Panc1 (cell line): ENCODE measurements at regions not wholly inside any gene's neighbourhood (a gene's known extent, or its start where the extent isn't known, plus 50 kb on each side); places are given as distances from the start of the nearest gene placed in this dataset.

Source experiments
- ATAC-seq: fragments of 200-7000 bp; cut with Tn5 transposase; 2 replicates; pipeline ENCODE4 v1.9.1; 2020; ENCODE audit warnings: mild to moderate bottlenecking, moderate library complexity
- BruUV-seq: library from RNA; stranded (reverse); fragments of 400-500 nt; replicated peaks from 2 replicates; lab custom pipeline; 2021; lab: Mats Ljungman, UMichigan
- CTCF ChIA-PET: fragments of 300-600 bp; sonication (Branson Sonifier 250); formaldehyde crosslinking; loops from one replicate; lab custom pipeline; 2022; ENCODE audit warnings: antibody characterized with exemption; lab: Charles Lee
- POLR2A ChIA-PET: fragments of 300-600 bp; sonication (Branson Sonifier 250); formaldehyde crosslinking; loops from one replicate; lab custom pipeline; 2022; ENCODE audit warnings: antibody characterized with exemption; lab: Charles Lee
- DNase-seq: peaks from one replicate; pipeline ENCODE4 v3.0.0-alpha.2; 2010; ENCODE audit warnings: low read depth, low spot score
- H3K27ac ChIP-seq: 2 replicates; pipeline ENCODE4 v1.5.1; 2011; ENCODE audit warnings: mild to moderate bottlenecking, low read length, inconsistent platforms
- H3K27me3 ChIP-seq: fragments of 200-500 bp; sonication (Bioruptor generic); 2 replicates; pipeline ENCODE4 v1.6.0; 2014; ENCODE audit warnings: low read length, inconsistent platforms; ENCODE audit not compliant: control insufficient read depth, insufficient read depth
- H3K36me3 ChIP-seq: fragments of 200-500 bp; sonication (Bioruptor generic); 2 replicates; pipeline ENCODE4 v1.5.1; 2014; ENCODE audit warnings: inconsistent platforms, mild to moderate bottlenecking, low read length, moderate library complexity; ENCODE audit not compliant: control insufficient read depth, insufficient read depth
- H3K4me1 ChIP-seq: 2 replicates; pipeline ENCODE4 v1.5.1; 2011; ENCODE audit warnings: inconsistent platforms, mild to moderate bottlenecking, low read length, moderate library complexity; ENCODE audit not compliant: control insufficient read depth, insufficient read depth
- H3K4me3 ChIP-seq, 2 experiments: 2 replicates each; pipeline ENCODE4 v1.5.1; 2011 to 2012; ENCODE audit warnings: low read depth in 2 of 2, low read length in 2 of 2, mild to moderate bottlenecking in 2 of 2, inconsistent platforms in 1 of 2, moderate library complexity in 1 of 2
- H3K9me3 ChIP-seq: fragments of 200-500 bp; sonication (Bioruptor generic); 2 replicates; pipeline ENCODE4 v1.5.1; 2014; ENCODE audit warnings: low read depth, mild to moderate bottlenecking, inconsistent platforms, low read length, moderate library complexity; ENCODE audit not compliant: control insufficient read depth, insufficient read depth
- POLR2AphosphoS5 ChIP-seq: IDR thresholded peaks from 2 replicates; pipeline ENCODE4 v1.6.1; 2012; ENCODE audit warnings: mild to moderate bottlenecking, low read depth, low read length, moderate library complexity
- SIN3A ChIP-seq: IDR thresholded peaks from 2 replicates; pipeline ENCODE4 v1.6.1; 2012; ENCODE audit warnings: low read depth, mild to moderate bottlenecking, low read length, moderate library complexity, borderline replicate concordance; ENCODE audit not compliant: insufficient read depth
- TCF7L2 ChIP-seq: IDR thresholded peaks from 2 replicates; pipeline ENCODE4 v1.6.1; 2011; ENCODE audit warnings: mild to moderate bottlenecking, low read depth, low read length, inconsistent platforms
- in situ Hi-C: cut with HindIII; loops from 2 replicates; pipeline ENCODE4 v1.10.0; 2016; ENCODE audit warnings: low sequenced_read_pairs, low pct_unique_long_range_greater_than_20kb
- intact Hi-C: fragments of 100-400 bp; cut with micrococcal nuclease; formaldehyde crosslinking; loops from one replicate; pipeline ENCODE4 v1.10.0; 2022; ENCODE audit not compliant: unreplicated experiment
- TF ChIP-seq, protein P1 (sequence below), 2 experiments: IDR thresholded peaks; 2 replicates each; pipeline ENCODE4 v1.6.1; 2011 to 2012; ENCODE audit warnings: low read depth in 2 of 2, control low read depth in 1 of 2, low read length in 1 of 2, mild to moderate bottlenecking in 1 of 2, moderate library complexity in 1 of 2; ENCODE audit not compliant: insufficient read depth in 1 of 2
- TF ChIP-seq, protein P2 (sequence below): fragments of 450-650 bp; IDR thresholded peaks from 2 replicates; pipeline ENCODE4 v1.5.1; 2017; ENCODE audit warnings: mild to moderate bottlenecking

DNA sequence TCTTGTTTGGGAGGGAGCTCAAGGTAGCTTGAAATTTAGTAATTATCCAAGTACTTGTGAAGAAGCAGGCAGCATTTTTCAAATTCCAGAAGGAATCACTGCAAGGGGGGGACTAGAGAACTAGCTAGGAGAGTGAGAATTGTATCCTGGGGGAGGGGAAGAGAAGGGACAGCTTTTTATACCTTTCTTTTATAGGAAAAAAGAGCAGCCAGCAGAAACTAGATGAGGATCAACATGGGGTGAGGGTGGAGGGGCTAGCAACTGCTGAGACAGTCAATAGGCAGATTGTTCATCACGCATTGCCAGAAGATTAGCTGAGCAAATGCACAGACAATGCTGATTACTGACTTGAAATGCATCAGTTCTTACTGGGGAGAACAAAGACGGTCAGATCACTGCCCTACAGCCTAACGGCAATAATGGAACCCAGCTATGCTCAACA is 514.3 kb upstream of the CITED2 start:
- in situ Hi-C loops, result no loop called here
- Histone ChIP-seq H3K9me3 (no peaks in the 10 kb centered on the region), H3K27ac (peak overlapping the region; percentile 78), H3K36me3 (no peaks in the 10 kb centered on the region), H3K4me3 (no peak overlapping the region), H3K27me3 (no peaks in the 10 kb centered on the region), H3K4me1 (peaks cover 11% of the 10 kb centered on the region)
- ATAC-seq (peak; percentile 75), DNase-seq (no peak)
- intact Hi-C loops, result no loop called here
- no TSS peak for BruUV-seq
- POLR2A ChIA-PET, result no interaction called here
- CTCF ChIA-PET, result no interaction called here
- TF ChIP-seq, protein P1, sequence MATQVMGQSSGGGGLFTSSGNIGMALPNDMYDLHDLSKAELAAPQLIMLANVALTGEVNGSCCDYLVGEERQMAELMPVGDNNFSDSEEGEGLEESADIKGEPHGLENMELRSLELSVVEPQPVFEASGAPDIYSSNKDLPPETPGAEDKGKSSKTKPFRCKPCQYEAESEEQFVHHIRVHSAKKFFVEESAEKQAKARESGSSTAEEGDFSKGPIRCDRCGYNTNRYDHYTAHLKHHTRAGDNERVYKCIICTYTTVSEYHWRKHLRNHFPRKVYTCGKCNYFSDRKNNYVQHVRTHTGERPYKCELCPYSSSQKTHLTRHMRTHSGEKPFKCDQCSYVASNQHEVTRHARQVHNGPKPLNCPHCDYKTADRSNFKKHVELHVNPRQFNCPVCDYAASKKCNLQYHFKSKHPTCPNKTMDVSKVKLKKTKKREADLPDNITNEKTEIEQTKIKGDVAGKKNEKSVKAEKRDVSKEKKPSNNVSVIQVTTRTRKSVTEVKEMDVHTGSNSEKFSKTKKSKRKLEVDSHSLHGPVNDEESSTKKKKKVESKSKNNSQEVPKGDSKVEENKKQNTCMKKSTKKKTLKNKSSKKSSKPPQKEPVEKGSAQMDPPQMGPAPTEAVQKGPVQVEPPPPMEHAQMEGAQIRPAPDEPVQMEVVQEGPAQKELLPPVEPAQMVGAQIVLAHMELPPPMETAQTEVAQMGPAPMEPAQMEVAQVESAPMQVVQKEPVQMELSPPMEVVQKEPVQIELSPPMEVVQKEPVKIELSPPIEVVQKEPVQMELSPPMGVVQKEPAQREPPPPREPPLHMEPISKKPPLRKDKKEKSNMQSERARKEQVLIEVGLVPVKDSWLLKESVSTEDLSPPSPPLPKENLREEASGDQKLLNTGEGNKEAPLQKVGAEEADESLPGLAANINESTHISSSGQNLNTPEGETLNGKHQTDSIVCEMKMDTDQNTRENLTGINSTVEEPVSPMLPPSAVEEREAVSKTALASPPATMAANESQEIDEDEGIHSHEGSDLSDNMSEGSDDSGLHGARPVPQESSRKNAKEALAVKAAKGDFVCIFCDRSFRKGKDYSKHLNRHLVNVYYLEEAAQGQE (IDR thresholded peaks at IDR 0.05; ENCODE audit: insufficient read depth in 1 of 2, low read depth in 2 of 2, low read length in 1 of 2), result no peak
- TF ChIP-seq POLR2AphosphoS5 (no peak), SIN3A (no peak), TCF7L2 (no peak)
- TF ChIP-seq, protein P2, sequence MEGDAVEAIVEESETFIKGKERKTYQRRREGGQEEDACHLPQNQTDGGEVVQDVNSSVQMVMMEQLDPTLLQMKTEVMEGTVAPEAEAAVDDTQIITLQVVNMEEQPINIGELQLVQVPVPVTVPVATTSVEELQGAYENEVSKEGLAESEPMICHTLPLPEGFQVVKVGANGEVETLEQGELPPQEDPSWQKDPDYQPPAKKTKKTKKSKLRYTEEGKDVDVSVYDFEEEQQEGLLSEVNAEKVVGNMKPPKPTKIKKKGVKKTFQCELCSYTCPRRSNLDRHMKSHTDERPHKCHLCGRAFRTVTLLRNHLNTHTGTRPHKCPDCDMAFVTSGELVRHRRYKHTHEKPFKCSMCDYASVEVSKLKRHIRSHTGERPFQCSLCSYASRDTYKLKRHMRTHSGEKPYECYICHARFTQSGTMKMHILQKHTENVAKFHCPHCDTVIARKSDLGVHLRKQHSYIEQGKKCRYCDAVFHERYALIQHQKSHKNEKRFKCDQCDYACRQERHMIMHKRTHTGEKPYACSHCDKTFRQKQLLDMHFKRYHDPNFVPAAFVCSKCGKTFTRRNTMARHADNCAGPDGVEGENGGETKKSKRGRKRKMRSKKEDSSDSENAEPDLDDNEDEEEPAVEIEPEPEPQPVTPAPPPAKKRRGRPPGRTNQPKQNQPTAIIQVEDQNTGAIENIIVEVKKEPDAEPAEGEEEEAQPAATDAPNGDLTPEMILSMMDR, result no peak

DNA sequence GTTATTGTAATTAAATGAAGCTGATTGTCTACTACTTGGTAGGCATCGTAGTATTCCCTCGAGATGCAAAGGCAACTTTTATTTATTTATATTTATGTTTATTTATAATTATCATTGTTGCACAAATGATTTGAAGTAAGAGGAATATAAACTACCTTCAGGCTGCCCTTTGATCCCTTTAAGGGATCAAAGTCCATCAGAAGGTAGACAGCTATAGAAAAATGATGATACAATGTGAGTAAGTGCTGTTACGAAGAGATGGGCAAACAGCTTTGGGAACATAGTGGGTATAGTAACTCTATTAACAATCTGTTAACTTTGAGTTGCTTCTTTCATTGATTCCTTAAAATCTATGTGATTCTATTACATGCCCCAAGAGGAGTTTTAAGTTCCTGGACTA is 512.8 kb upstream of the CITED2 start:
- DNase-seq, result no peak
- TF ChIP-seq POLR2AphosphoS5 (no peak), TCF7L2 (no peak), SIN3A (no peak)
- TF ChIP-seq, protein P2, result no peak
- TF ChIP-seq, protein P1 (IDR thresholded peaks at IDR 0.05; ENCODE audit: insufficient read depth in 1 of 2, low read depth in 2 of 2, low read length in 1 of 2), result no peak
- intact Hi-C loops (no loop called here), in situ Hi-C loops (no loop called here)
- no peak for ATAC-seq
- BruUV-seq, result no TSS peak
- H3K4me1 ChIP-seq, result peaks cover 23% of the 10 kb centered on the region
- peak overlapping the region; percentile 78 for H3K27ac ChIP-seq
- POLR2A ChIA-PET, result no interaction called here
- CTCF ChIA-PET, result no interaction called here
- H3K36me3 ChIP-seq, result no peaks in the 10 kb centered on the region
- no peak overlapping the region for H3K4me3 ChIP-seq
- no peaks in the 10 kb centered on the region for H3K27me3 ChIP-seq
- no peaks in the 10 kb centered on the region for H3K9me3 ChIP-seq
